22Rv1 (cell line): ENCODE measurements at regions not wholly inside any gene's neighbourhood (a gene's known extent, or its start where the extent isn't known, plus 50 kb on each side); places are given as distances from the start of the nearest gene placed in this dataset.

Experiments used
- CTCF ChIP-seq: fragments of 450-650 bp; IDR thresholded peaks from 2 replicates; pipeline ENCODE4 v1.5.1; 2017; ENCODE audit warnings: mild to moderate bottlenecking
- ZFX ChIP-seq: fragments of 450-650 bp; IDR thresholded peaks from 2 replicates; pipeline ENCODE4 v1.6.1; 2017; ENCODE audit warnings: antibody characterized with exemption, borderline replicate concordance

GRCh38 chr9:87372356-87372851 is 125.3 kb upstream of the DAPK1 start:
- TF ChIP-seq CTCF (no peak), ZFX (no peak)
